GM13976 (cell line): ENCODE measurements at regions not wholly inside any gene's neighbourhood (a gene's known extent, or its start where the extent isn't known, plus 50 kb on each side); places are given as distances from the start of the nearest gene placed in this dataset.

Experiments used
- DNase-seq: peaks from one replicate; pipeline ENCODE4 v3.0.0; 2012; ENCODE audit warnings: low spot score
- CTCF ChIP-seq: IDR thresholded peaks from 2 replicates; pipeline ENCODE4 v1.5.1; 2012; ENCODE audit warnings: borderline replicate concordance, mild to moderate bottlenecking; ENCODE audit not compliant: insufficient read depth; ENCODE audit errors: extremely low read depth, missing control alignments, control extremely low read depth
- in situ Hi-C: fragments of 300-500 bp; cut with MboI; formaldehyde crosslinking; loops from one replicate; pipeline ENCODE4 v1.12.0; 2022; ENCODE audit warnings: low sequenced_read_pairs, mixed read lengths, inconsistent platforms; ENCODE audit not compliant: unreplicated experiment

- peak; percentile 3 for DNase-seq
- in situ Hi-C loops, result no loop called here
- no peak for TF ChIP-seq CTCF
Measured at GRCh38 chr11:69369945-69370344, 76.0 kb downstream of the MYEOV start.

GRCh38 chr11:69370984-69371709 lies 77.2 kb downstream of the MYEOV start:
- in situ Hi-C loops, result no loop called here
- peak; percentile 6 for DNase-seq
- TF ChIP-seq CTCF, result no peak

- in situ Hi-C loops, result no loop called here
- peak; percentile 12 for DNase-seq
- no peak for TF ChIP-seq CTCF
Measured at GRCh38 chr11:69371731-69372588, 78.0 kb downstream of the MYEOV start.

GRCh38 chr11:69372589-69373250 lies 78.8 kb downstream of the MYEOV start:
- no peak for DNase-seq
- TF ChIP-seq CTCF, result no peak
- in situ Hi-C loops, result no loop called here

- no peak for DNase-seq
- no peak for TF ChIP-seq CTCF
- in situ Hi-C loops, result no loop called here
Measured at GRCh38 chr11:69373251-69373635, 79.3 kb downstream of the MYEOV start.

GRCh38 chr11:69374110-69374945 lies 80.4 kb downstream of the MYEOV start:
- TF ChIP-seq CTCF, result no peak
- in situ Hi-C loops, result no loop called here
- DNase-seq, result no peak
